ENCODE measurements at regions not wholly inside any gene's neighbourhood (a gene's known extent, or its start where the extent isn't known, plus 50 kb on each side); places are given as distances from the start of the nearest gene placed in this dataset.
A peak's percentile ranks its signal among the peaks of the same experiment; 100 is the strongest.

GRCh38 chr3:42023380-42023779 lies 61.5 kb upstream of the ULK4 start:
- Histone ChIP-seq H3K79me1 (ENCODE audit: low read depth in 1 of 2, low read length in 2 of 2) (peaks cover 15 to 66% of the 10 kb centered on the region in 2 experiments), H3K9me3 (ENCODE audit: control insufficient read depth, insufficient read depth, low read length) (no peaks in the 10 kb centered on the region), H2AK5ac (ENCODE audit: low read depth, low read length) (peak overlapping the region; percentile 66), H3K9me1 (ENCODE audit: insufficient read depth, low read length) (peaks cover 13% of the 10 kb centered on the region), H3K56ac (ENCODE audit: extremely low read depth, insufficient read depth, low read length) (no peak overlapping the region), H3K36me3 (ENCODE audit: control insufficient read depth, insufficient read depth, low read length) (no peaks in the 10 kb centered on the region), H4K8ac (ENCODE audit: low read depth in 2 of 2, low read length in 2 of 2) (no peak overlapping the region), H2BK5ac (ENCODE audit: low read depth, low read length, poor library complexity, severe bottlenecking) (peak overlapping the region; percentile 5), H3K14ac (replicated peaks; ENCODE audit: low read depth, low read length) (peak overlapping the region; percentile 50; the same call in 1 of the 2 replicates), H2BK20ac (ENCODE audit: low read depth, low read length) (no peak overlapping the region), H2BK15ac (ENCODE audit: low read depth, low read length) (peak overlapping the region; percentile 53; the same call in 1 of the 3 replicates), H3K4me2 (ENCODE audit: low read depth, low read length) (no peak overlapping the region), H3K27me3 (ENCODE audit: control insufficient read depth, insufficient read depth, low read length) (no peaks in the 10 kb centered on the region), H3K4ac (ENCODE audit: low read depth, low read length) (peak overlapping the region; percentile 69), H3K4me1 (ENCODE audit: control insufficient read depth, insufficient read depth, low read length) (peaks cover 29% of the 10 kb centered on the region), H3K27ac (ENCODE audit: insufficient read depth, low read length) (no peak overlapping the region), H3K23ac (ENCODE audit: low read depth, low read length) (0 out of 2 replicates have a peak overlapping the region, but pooled peaks have one; percentile 3), H4K91ac (ENCODE audit: insufficient read depth, low read depth, low read length) (no peak overlapping the region; the same call in 1 of the 2 replicates), H4K20me1 (ENCODE audit: insufficient read depth, low read length) (0 out of 2 replicates have a peak, but pooled peaks cover 4% of the 10 kb centered on the region), H2BK120ac (ENCODE audit: low read depth, low read length) (no peak overlapping the region), H3K4me3 (ENCODE audit: insufficient read depth, low read depth, low read length) (no peak overlapping the region), H3K18ac (ENCODE audit: low read depth, low read length) (no peak overlapping the region), H2AFZ (replicated peaks; ENCODE audit: low read length, poor library complexity) (no peak overlapping the region), H4K5ac (ENCODE audit: low read depth, low read length) (no peak overlapping the region), H3K9ac (ENCODE audit: low read depth, low read length) (no peak overlapping the region), H2AK9ac (replicated peaks; ENCODE audit: low read depth, low read length, poor library complexity) (no peak overlapping the region)
- CTCF ChIA-PET, result no interaction called here
- DNase-seq (no peak), ATAC-seq (ENCODE audit: low read depth) (no peak)
- 100% methylated on average over 1 of the region's 8 CpGs; no CpG with 5 or more reads in 1 of the 2 experiments for WGBS, 2 experiments (ENCODE audit: extremely low coverage in 2 of 2, insufficient read length in 1 of 2)
- dilution Hi-C loops (cut with HindIII; ENCODE audit: low sequenced_read_pairs, unreplicated experiment) (no loop called here), intact Hi-C loops (cut with micrococcal nuclease) (no loop called here), in situ Hi-C loops (cut with MboI; ENCODE audit: low sequenced_read_pairs) (no loop called here)
- BruUV-seq (replicated peaks), result no TSS peak
- TF ChIP-seq MXI1 (IDR thresholded peaks at IDR 0.05; ENCODE audit: borderline replicate concordance, low read depth, low read length) (no peak), RAD21 (IDR thresholded peaks at IDR 0.05; ENCODE audit: low read length) (no peak), NFE2L2 (IDR thresholded peaks at IDR 0.05; ENCODE audit: low read depth, low read length) (no peak), CTCF (conservative IDR thresholded peaks at IDR 0.05; ENCODE audit: low read depth, low read length) (no peak), ELK1 (IDR thresholded peaks at IDR 0.05; ENCODE audit: borderline replicate concordance, low read depth, low read length) (no peak), MAFK (IDR thresholded peaks at IDR 0.05; ENCODE audit: low read depth, low read length) (no peak), MAZ (IDR thresholded peaks at IDR 0.05; ENCODE audit: borderline replicate concordance, low read depth, low read length) (no peak), BHLHE40 (IDR thresholded peaks at IDR 0.05; ENCODE audit: low read depth, low read length) (no peak), SMC3 (IDR thresholded peaks at IDR 0.05; ENCODE audit: low read depth, low read length) (no peak), RCOR1 (IDR thresholded peaks at IDR 0.05; ENCODE audit: insufficient replicate concordance, low read length) (no peak), USF2 (IDR thresholded peaks at IDR 0.05; ENCODE audit: low read depth, low read length) (no peak)
- POLR2A ChIA-PET (ENCODE audit: unreplicated experiment), result no interaction called here
